ENCODE measurements at regions not wholly inside any gene's neighbourhood (a gene's known extent, or its start where the extent isn't known, plus 50 kb on each side); places are given as distances from the start of the nearest gene placed in this dataset.

DNA sequence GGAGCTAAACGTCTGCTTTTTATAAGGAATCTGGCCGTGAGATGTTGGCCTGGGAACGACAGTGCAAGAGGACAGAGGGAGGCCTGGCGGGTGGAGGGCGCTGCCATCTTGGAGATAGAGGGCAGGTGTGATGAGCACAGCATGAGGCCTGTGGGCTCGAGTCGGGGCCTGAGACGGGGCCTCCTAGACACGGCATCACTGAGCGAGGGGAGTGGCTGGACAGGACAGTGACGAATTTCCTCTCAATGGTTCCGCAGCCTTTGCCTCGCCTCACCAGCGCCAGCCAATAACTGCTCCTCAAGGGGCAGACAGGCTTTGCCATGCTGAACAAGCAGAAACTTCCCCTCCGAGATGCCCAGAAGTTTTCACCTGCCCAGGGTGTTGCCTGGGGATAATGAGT lies 376.7 kb downstream of the THBS2 start:
- H3K79me1 ChIP-seq (ENCODE audit: low read depth in 1 of 2, low read length in 2 of 2) = no peaks in the 10 kb centered on the region
- H3K9ac ChIP-seq (ENCODE audit: low read depth, low read length) = no peak overlapping the region
- ChIA-PET POLR2A (ENCODE audit: unreplicated experiment) (no interaction called here), CTCF (no interaction called here)
- WGBS, 2 experiments (ENCODE audit: extremely low coverage in 2 of 2, insufficient read length in 1 of 2) = 62% methylated on average over 13 of the region's 15 CpGs; no CpG with 5 or more reads in 1 of the 2 experiments
- TF ChIP-seq MAFK (IDR thresholded peaks at IDR 0.05; ENCODE audit: low read depth, low read length) = no peak
- TF ChIP-seq MAZ (IDR thresholded peaks at IDR 0.05; ENCODE audit: borderline replicate concordance, low read depth, low read length) = no peak
- TF ChIP-seq POLR2A (IDR thresholded peaks at IDR 0.05; ENCODE audit: low read depth, low read length) = no peak
- TF ChIP-seq BHLHE40 (IDR thresholded peaks at IDR 0.05; ENCODE audit: low read depth, low read length) = no peak
- no peak for TF ChIP-seq CEBPB (IDR thresholded peaks at IDR 0.05; ENCODE audit: low read depth, low read length)
- no peak for TF ChIP-seq RCOR1 (IDR thresholded peaks at IDR 0.05; ENCODE audit: insufficient replicate concordance, low read length)
- TF ChIP-seq SMC3 (IDR thresholded peaks at IDR 0.05; ENCODE audit: low read depth, low read length) = no peak
- TF ChIP-seq, protein P1, sequence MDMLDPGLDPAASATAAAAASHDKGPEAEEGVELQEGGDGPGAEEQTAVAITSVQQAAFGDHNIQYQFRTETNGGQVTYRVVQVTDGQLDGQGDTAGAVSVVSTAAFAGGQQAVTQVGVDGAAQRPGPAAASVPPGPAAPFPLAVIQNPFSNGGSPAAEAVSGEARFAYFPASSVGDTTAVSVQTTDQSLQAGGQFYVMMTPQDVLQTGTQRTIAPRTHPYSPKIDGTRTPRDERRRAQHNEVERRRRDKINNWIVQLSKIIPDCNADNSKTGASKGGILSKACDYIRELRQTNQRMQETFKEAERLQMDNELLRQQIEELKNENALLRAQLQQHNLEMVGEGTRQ (IDR thresholded peaks at IDR 0.05; ENCODE audit: low read depth, low read length) = no peak
- no peak for TF ChIP-seq FOS (IDR thresholded peaks at IDR 0.05; ENCODE audit: low read depth, low read length)
- TF ChIP-seq RAD21 (IDR thresholded peaks at IDR 0.05; ENCODE audit: low read length) = no peak
- dilution Hi-C loops (cut with HindIII; ENCODE audit: low sequenced_read_pairs, unreplicated experiment) = no loop called here
- no peak overlapping the region for H2BK5ac ChIP-seq (ENCODE audit: low read depth, low read length, poor library complexity, severe bottlenecking)
- no peaks in the 10 kb centered on the region; the same call in 1 of the 2 replicates for H3K27me3 ChIP-seq (ENCODE audit: control insufficient read depth, insufficient read depth, low read length)
- H4K20me1 ChIP-seq (ENCODE audit: insufficient read depth, low read length) = no peaks in the 10 kb centered on the region
- no peak overlapping the region for H2BK15ac ChIP-seq (ENCODE audit: low read depth, low read length)
- no peak overlapping the region for H2AK5ac ChIP-seq (ENCODE audit: low read depth, low read length)
- H4K91ac ChIP-seq (ENCODE audit: insufficient read depth, low read depth, low read length) = no peak overlapping the region
- H4K5ac ChIP-seq (ENCODE audit: low read depth, low read length) = no peak overlapping the region
- no peak for DNase-seq
- in situ Hi-C loops (cut with MboI; ENCODE audit: low sequenced_read_pairs) = loop anchor here (25.0 kb wide), 1 partner anchor 965 kb away; no protein-coding TSS in a partner anchor
- H3K27ac ChIP-seq (ENCODE audit: insufficient read depth, low read length) = no peak overlapping the region
- no peak overlapping the region for H3K4ac ChIP-seq (ENCODE audit: low read depth, low read length)
- H3K4me1 ChIP-seq (ENCODE audit: control insufficient read depth, insufficient read depth, low read length) = no peaks in the 10 kb centered on the region
- H3K9me1 ChIP-seq (ENCODE audit: insufficient read depth, low read length) = no peaks in the 10 kb centered on the region
- H3K36me3 ChIP-seq (ENCODE audit: control insufficient read depth, insufficient read depth, low read length) = no peaks in the 10 kb centered on the region
- no TSS peak for BruUV-seq (replicated peaks)
- no peak overlapping the region for H3K4me2 ChIP-seq (ENCODE audit: low read depth, low read length)
- no peak overlapping the region for H4K8ac ChIP-seq (ENCODE audit: low read depth in 2 of 2, low read length in 2 of 2)
- H3K18ac ChIP-seq (ENCODE audit: low read depth, low read length) = no peak overlapping the region
- peak overlapping the region; percentile 9 for H2AK9ac ChIP-seq (replicated peaks; ENCODE audit: low read depth, low read length, poor library complexity)
- H3K14ac ChIP-seq (replicated peaks; ENCODE audit: low read depth, low read length) = no peak overlapping the region
- H2BK120ac ChIP-seq (ENCODE audit: low read depth, low read length) = no peak overlapping the region
- no peak overlapping the region for H2BK20ac ChIP-seq (ENCODE audit: low read depth, low read length)
- intact Hi-C loops (cut with micrococcal nuclease) = no loop called here
- H2AFZ ChIP-seq (replicated peaks; ENCODE audit: low read length, poor library complexity) = no peak overlapping the region
- H3K9me3 ChIP-seq (ENCODE audit: control insufficient read depth, insufficient read depth, low read length) = 0 out of 2 replicates have a peak, but pooled peaks cover 4% of the 10 kb centered on the region
- H3K4me3 ChIP-seq (ENCODE audit: insufficient read depth, low read depth, low read length) = no peak overlapping the region
- no peak overlapping the region for H3K56ac ChIP-seq (ENCODE audit: extremely low read depth, insufficient read depth, low read length)
- ATAC-seq (ENCODE audit: low read depth) = no peak
- H3K23ac ChIP-seq (ENCODE audit: low read depth, low read length) = no peak overlapping the region
